A549 (cell line): ENCODE measurements at regions not wholly inside any gene's neighbourhood (a gene's known extent, or its start where the extent isn't known, plus 50 kb on each side); places are given as distances from the start of the nearest gene placed in this dataset.

Source experiments
- CHD4 ChIP-seq: fragments of 200-600 bp; sonication (generic); IDR thresholded peaks from 2 replicates; pipeline ENCODE4 v1.6.1; 2016; ENCODE audit warnings: antibody characterized with exemption, mild to moderate bottlenecking, borderline replicate concordance
- CTCF ChIP-seq: fragments of >200 bp; sonication (Bioruptor Twin); formaldehyde crosslinking; IDR thresholded peaks from 3 replicates; pipeline ENCODE4 v1.5.1; 2016
- ESRRA ChIP-seq: fragments of 150-350 bp; IDR thresholded peaks from 2 replicates; pipeline ENCODE4 v1.6.1; 2014; ENCODE audit warnings: mild to moderate bottlenecking, low read length, borderline replicate concordance
- GATA3 ChIP-seq: IDR thresholded peaks from 2 replicates; pipeline ENCODE4 v1.6.1; 2012; ENCODE audit warnings: borderline replicate concordance
- HMGXB4 ChIP-seq: fragments of 250-450 bp; sonication (Bioruptor Pico); IDR thresholded peaks from 2 replicates; pipeline ENCODE4 v1.5.0; 2021; ENCODE audit warnings: mild to moderate bottlenecking, moderate library complexity, borderline replicate concordance
- JUN ChIP-seq, 2 experiments: fragments of >200 bp; sonication (Bioruptor Twin); formaldehyde crosslinking; IDR thresholded peaks; 2 replicates in 1 of 2; 3 replicates in 1 of 2; pipeline ENCODE4 v1.6.1; 2016 to 2017
- RAD21 ChIP-seq, 2 experiments: fragments of >200 bp in 1 of 2; sonication (Bioruptor Twin) in 1 of 2; formaldehyde crosslinking in 1 of 2; IDR thresholded peaks in 1 of 2; conservative IDR thresholded peaks in 1 of 2; 2 replicates in 1 of 2; 3 replicates in 1 of 2; pipeline ENCODE4 v1.6.1; 2012 to 2018; ENCODE audit warnings: inconsistent platforms in 1 of 2
- RNF2 ChIP-seq: fragments of 200-600 bp; sonication (generic); IDR thresholded peaks from 2 replicates; pipeline ENCODE4 v1.6.1; 2016; ENCODE audit warnings: low read depth, mild to moderate bottlenecking, antibody characterized with exemption, moderate library complexity, borderline replicate concordance
- USF2 ChIP-seq: fragments of 450-650 bp; IDR thresholded peaks from 2 replicates; pipeline ENCODE4 v1.6.1; 2014; ENCODE audit warnings: antibody characterized with exemption
- TF ChIP-seq, protein P1 (sequence below): IDR thresholded peaks from 2 replicates; pipeline ENCODE4 v1.6.1; 2012

DNA sequence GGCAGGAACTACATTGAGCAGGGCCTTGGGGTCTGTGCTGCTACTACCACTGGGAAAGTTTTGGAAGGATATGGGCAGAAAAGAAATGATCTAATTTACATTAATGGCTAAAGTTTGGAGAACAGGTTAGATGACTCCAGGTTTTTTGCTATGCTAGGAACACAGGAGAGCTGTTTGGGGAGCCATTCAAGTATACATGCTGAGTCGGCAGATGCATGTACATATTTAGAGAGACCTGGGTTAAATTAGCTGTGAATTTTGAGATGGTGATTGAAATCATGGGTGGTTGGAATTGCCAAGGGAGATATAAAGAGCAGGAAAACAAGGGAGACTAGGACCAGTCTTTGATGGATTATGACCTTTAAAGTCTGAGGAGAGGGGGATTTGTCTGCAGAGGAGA lies 113.1 kb upstream of the BACH2 start:
- TF ChIP-seq USF2 (no peak), CTCF (no peak), ESRRA (no peak), HMGXB4 (CRISPR knock-in tag) (no peak), RNF2 (no peak), CHD4 (no peak), JUN (IDR thresholded peaks at IDR 0.05) (no peak), GATA3 (no peak), RAD21 (conservative IDR thresholded peaks at IDR 0.05 in 1 of 2, IDR thresholded peaks at IDR 0.05 in 1 of 2) (no peak)
- TF ChIP-seq, protein P1, sequence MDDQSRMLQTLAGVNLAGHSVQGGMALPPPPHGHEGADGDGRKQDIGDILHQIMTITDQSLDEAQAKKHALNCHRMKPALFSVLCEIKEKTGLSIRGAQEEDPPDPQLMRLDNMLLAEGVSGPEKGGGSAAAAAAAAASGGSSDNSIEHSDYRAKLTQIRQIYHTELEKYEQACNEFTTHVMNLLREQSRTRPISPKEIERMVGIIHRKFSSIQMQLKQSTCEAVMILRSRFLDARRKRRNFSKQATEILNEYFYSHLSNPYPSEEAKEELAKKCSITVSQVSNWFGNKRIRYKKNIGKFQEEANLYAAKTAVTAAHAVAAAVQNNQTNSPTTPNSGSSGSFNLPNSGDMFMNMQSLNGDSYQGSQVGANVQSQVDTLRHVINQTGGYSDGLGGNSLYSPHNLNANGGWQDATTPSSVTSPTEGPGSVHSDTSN: no peak
